ENCODE measurements at regions not wholly inside any gene's neighbourhood (a gene's known extent, or its start where the extent isn't known, plus 50 kb on each side); places are given as distances from the start of the nearest gene placed in this dataset.
"Not testable (repeated sequence)": the region's sequence is repeated elsewhere in the genome, so short reads cannot be mapped to it uniquely, and the experiment has no call there.

DNA sequence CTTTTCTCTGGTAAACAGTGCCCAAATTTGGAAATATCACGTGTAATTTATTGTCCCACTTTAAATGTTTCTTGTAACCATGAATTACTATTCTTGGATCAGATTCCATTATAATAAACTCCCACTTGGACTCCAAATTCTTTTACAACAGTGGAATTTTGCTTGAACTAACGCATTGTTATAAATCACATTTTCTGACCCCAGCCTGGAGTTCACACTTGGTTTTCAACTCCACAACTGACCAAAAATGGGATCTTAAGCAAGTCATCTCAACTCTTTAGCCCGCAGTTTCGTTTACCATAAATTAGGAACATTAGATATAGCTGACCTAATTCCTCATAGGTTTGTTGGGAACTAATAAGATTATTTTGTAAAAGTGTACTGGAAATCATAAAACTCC is 336.8 kb upstream of the NCAM1 start:
- DNase-seq = no peak

DNA sequence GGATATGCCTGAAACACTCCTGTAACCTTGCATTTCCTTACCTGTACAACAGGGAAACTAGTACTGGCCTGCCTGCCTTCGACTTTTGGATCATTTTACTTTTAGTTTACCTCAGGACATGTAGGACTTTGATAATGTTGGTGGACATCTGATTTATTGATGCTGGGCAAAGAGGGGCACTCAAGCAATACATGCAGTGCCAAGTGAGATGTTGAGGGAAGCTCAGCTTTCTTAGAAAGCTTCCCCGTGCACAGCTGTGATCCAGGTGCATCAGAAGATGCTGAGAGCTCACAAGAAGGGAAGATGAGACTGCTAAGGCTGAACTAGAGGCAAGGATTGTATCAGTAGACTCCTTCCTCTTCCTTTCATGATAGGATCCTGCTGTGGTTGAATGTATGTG is 336.2 kb upstream of the NCAM1 start:
- not testable (repeated sequence) for DNase-seq

DNA sequence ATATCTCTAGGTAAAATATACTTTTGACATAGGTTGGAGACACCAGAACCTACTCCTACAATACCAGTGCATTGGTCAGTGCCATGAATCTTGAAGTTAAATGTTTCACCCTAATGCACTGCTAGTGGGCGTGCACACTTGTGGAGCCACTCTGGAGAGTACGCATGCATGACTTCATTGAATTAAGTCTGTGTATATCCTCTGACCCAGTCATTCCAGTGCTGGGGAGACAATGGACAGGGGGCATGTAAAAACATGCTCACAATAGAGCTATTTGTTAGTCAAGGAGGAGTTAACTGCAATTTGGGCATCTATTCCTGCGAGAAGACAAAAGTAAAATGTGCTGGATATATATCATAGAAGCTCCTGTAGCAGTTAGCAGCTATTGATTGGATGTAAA is 335.4 kb upstream of the NCAM1 start:
- DNase-seq = no peak

DNA sequence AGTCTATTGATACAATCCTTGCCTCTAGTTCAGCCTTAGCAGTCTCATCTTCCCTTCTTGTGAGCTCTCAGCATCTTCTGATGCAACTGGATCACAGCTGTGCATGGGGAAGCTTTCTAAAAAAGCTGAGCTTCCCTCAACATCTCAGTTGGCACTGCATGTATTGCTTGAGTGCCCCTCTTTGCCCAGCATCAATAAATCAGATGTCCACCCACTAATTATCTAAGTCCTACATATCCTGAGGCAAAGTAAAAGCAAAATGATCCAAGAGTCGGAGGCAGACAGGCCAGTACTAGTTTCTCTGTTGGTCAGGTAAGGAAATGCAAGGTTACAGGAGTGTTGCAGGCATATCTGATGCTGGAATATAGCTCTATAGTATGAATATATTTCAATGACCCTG is 334.5 kb upstream of the NCAM1 start:
- no peak for DNase-seq

DNA sequence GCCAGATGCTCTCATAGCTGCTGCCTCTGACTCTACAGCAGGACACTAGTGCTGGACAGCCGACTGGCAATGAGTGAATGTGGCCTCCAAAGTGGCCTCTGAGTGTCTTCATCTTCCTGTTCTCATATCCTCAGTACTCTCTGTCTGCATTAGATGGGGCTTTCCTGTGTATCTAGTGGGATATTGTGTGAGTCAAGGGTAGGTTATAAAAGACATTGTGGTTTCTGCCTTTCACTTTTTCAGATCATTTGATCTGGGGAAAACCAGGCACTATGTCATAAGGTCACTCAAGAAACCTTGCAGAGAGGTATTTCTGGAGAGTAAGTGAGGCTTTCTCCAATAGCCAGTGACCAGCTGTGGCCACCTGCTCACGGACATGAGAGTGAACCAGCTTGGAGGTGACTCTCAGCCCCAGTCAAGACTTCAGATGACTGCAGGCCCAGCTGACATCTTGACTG is 333.6 kb upstream of the NCAM1 start:
- no peak for DNase-seq

DNA sequence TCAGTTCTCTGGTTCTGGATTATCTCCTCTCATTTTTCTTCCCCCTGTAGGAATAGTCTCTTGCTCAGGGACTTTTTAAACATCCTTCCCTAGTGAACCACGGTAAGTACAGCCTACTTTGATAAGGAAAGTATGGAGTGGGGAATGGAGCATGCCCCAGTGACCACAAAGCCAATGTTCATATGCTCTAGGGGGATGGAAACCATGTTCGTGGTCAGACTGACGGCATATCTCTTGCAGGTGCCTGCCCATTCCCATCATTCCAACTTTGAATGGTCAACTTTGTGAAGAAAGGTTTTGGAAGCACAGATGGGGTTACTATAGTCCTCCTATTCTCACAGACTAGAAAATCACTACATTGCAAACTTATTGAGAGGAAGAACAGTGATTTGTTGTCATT is 332.5 kb upstream of the NCAM1 start:
- no peak for DNase-seq

DNA sequence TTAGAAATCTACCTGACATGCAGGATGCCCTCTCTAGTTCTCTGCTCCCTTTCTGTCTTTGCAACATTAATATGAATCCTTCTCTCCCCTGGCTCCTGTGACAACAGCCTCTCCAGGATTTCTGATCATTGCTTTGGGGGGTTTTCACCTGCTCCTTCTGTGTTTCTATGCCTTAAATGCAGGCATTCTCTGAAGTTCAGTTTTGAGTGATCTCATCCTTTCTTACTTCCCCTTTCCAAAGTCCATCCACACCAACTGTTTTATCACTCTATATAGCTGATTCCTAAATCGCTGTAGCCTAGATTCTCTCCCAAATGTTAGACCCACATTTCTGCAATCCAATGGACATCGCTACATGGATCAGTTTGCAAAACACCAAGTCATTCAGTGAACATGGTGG is 330.7 kb upstream of the NCAM1 start:
- no peak for DNase-seq

DNA sequence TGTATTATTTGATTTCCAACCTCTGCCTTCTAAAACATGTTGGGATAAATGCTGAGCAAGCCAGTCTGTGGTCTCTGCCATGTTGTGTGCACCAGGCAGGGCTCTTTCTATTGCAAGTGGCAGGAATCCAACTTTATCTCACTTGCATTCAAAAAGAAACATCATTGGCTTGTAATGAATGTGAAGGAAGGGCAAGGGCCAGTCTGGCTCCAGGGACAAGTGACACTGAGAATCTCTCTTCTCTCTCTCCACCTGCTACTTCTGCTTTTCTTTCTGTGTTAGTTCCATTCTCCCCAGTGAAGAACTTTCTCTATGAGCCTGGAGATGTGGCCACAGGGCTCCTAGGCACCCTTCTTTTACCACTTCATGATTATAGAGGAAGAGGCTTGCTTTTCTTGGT is 329.9 kb upstream of the NCAM1 start:
- no peak for DNase-seq

DNA sequence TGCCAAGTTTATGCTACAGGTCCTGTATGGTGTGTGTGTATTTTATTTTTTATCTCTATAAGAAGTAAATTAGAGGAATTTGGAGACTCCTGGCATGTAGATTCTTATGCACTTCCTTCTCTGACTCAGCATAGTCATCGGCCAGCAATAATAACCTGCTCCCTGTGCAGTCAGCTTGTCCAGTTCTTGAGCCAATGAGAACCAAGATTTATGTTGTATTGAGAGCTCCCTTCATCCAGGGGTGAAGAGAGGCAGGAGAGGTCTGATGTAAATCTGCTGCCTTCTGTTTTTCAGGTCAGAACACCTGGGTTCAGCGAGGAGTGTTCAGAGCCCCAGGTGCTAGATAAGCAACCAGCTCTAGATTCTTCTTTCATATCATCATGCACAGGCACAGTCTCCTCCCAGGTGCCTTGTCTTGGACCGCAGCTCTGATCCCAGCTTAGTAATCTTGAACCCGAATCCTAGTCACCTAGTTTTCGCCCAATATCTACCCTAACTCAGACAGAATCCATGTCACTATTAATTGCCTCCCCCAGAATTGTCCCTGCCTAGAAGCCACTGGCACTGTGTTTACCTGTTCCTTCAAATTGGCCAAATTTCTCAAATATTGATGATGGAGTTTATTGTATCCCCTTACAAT is 328.2 kb upstream of the NCAM1 start:
- DNase-seq = no peak

DNA sequence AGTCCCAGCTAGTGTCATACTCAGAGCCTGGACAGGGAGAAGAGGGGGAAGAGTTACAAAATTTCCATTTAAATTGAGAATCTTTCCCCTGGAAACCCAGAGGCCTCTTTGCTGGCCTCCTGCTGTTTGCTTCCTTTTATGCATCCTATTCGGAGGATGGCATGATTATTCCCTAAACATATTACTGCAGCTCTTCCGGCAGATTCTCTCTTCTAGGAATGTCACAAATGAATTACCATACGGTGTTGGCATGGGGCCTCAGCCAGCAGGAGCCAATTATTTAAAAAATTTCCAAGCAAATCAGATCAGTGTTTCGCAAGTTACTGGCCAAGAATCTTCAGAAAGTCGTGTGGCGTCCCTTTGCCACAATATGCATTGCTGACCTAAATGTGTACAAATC is 326.7 kb upstream of the NCAM1 start:
- DNase-seq = no peak

DNA sequence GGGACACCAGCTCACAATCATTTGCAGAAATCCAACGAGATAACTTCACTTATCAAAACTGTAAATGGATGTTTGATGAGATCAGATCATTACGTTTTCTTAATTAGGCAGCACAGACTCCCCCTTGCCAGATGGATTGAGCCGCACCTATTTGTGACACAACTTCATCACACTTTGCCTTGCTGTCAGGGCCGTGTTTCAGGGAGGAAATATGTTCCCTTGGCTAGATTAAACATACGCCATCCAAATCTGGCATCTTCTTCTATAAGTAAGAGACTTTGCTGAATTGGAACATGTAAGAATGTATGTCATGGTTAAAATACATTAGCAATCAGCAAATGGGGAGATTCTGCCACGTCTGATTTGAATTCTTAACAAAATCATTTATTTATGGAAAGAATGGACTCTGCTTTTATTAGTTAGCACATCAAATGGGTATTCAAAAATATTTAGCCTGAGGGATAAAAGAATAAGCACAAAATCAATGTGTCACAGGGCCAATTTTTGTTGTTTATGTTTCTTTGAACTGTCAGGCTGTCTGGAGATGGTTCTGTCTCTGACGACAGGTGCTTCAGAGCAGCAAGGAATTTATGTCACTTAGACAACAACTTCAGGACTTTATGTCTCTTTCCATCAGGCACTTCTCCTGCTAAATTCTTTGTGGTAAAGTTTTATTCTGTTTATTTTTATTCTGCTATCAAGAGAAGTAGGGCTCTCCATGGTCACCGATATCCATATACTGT is 326.1 kb upstream of the NCAM1 start:
- no peak for DNase-seq

DNA sequence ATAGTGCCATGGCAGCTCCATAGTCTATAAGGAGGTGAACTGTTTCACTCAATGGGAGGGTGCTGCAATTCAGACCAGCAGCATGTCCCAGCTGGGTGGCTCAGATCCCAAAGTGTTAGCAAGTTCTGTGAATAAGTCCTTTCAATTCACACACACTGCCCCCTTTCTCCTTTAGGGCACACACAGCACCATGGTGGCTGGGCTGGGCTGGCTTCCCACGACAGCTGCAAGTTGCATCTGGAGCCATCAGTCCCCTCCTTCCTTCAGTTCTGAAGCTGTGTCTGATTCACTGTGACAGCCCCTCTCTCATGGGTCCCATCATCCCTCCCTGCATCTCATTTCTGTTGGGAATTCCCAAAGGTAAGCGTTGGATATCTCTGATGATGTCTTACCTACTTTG is 324.1 kb upstream of the NCAM1 start:
- DNase-seq = no peak

DNA sequence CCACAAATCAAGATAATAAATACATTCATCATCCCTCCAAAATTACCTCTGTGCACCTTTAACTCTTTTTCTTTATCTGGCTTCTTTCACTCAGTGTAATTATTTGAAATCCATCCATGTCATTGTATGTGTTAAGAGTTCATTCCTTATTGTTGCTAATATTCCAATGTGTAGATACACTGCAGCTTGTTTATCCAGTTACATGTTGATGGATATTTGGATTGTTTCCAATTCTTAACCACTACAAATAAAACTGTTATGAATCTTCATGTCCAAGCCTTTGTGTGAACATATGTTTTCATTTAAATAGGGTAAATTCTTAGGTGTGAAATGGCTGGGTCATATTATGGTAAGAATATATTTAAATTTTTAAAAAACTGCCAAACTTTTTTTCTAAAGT is 323.3 kb upstream of the NCAM1 start:
- DNase-seq = no peak

DNA sequence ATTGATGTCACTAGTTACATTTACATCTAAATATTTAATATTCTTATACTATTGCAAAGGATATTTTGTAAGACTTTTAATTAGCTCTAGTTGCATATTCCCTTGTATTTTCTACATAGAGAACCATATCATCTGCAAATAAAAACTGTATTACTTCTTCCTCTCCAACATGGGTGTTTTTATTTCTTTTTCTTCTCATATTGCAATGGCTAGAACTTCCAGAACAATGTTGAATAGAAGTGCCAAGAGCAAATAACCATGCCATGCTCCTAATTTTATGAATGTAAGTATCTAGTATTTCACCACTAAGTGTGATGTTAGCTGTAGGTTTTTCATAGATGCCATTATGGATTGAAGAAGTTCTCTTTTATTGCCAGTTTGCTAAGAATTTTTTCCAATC is 321.8 kb upstream of the NCAM1 start:
- DNase-seq = no peak

DNA sequence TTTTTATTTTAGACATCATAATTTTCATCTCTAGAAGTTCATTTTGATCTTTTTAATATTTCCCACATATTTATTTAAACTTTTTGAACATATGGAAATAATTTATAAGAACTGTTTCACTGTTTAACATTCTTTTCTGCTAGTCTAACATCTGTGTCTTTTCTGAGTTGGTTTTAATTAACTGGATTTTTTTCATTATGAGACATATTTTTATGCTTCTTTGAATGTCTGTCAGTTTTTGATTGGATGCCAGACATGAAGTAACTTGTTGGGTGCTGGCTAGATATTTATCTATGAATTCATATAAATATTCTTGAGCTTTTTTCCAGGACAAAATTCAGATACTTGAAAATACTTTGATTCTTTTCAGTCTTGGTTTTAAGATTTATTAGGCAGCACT is 317.8 kb upstream of the NCAM1 start:
- no peak for DNase-seq

DNA sequence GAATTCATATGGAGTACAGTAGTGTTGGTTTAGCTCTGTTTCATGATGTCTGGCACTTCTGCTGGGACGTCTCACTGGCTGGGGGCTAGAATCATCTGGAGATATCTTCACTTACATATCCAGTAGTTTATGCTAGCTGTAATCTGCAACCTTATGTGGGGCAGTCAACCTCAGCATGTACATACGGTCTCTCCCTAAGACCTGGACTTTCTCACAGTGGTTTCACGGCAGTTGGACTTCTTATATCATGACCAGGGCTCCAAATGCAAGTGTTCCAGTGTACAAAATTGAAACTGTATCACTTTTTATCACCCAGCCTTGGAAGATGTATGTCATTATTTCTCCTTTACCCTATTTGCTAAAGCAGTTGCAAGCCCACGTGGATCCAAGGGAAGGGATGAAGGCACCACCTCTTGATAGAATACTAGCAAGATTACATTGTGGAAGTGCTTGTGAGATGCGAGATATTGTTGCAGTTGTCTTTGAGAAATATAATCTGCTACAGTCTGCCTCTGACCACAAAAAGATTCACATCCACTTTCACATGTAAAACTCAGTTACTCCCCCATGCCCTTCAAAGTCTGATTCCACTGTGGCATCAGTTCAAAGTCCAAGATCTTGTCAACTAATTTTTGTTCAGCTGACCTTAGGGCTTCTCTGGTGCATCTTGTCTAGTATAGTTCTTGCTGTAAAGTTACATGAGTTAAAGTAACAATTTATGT is 316.6 kb upstream of the NCAM1 start:
- DNase-seq = no peak

DNA sequence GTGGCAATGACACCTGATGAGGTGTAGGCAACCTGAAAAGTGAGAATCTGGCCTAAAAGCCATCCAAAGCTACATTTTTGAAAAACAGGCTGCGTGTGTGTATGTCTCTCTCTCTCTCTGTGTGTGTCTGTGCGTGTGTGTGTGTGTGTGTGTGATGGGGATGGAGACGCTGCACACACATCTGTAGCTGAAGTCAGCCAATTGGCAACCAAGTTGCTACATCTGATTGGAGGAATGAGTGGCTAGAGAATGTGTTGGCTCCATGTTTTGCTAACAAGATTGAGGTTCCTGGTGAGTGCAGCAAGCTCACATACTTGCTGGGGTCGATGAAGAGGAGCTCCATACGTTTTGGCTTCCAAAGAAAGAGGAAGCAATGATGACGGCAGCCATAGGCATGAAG is 311.4 kb upstream of the NCAM1 start:
- DNase-seq = no peak

DNA sequence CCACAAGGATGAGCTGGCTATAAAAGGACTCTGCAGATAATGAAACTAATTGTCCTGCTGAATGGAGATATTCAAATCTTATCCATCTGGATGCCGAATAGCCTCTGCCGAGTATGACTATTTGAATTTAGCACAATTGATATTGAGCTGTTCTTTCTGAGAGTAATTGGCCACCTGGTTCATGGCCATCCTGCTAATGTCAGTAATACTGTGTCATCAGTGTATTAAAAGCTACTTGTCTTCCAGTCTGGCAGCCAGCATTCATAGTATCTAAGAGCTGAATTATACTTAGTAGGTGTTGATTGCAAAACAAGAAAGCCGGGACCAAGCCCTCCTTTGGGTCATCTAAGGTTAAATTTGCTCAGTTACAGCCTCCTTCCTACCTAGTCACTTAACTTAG is 310.7 kb upstream of the NCAM1 start:
- no peak for DNase-seq

DNA sequence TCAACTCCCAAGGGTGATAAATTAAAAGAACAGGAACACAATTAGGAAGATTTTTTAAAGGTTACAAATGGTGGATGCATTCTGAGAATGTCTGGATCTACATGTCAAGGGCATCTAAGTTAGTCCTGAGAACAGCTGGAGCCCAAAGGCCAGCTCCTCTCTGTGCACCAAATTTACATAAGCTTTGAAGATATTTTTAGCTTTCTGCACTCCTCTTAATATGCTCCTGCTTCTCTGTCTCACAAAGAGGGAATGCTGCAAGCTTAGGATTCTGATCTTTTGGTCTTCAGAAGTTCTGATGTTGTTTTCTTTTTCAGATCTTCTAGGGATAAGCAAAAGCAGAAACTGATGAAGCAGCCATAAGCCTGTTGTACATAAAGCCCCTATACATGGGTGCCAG is 309.8 kb upstream of the NCAM1 start:
- DNase-seq = no peak

DNA sequence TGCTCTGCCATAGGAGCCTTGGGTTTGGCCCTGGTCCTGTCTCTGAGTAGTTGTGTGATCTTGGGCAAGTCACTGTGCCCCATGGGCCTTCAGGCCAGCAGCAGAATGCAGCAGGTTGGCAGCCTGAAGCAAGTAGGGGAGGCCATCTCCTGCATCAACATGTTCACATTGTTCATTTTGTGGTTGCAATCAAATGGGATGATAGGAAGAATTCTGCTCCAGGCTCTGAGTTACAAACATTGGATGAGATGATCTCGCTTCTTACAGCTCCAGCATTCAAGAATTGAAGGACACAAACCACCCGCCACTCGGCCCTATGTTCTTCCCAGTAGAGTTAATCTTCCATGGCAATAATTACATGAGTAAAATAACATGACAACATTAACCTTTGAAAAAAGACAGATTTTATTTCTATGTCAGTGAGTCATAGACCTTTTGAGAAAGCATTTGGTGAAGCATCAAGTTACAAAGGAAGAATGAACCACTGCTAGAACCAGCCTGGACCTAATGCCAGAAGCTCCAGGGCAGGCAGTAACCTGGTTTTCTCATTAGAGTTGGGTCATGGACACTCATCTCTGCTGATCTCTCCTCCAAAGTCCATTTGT is 308.3 kb upstream of the NCAM1 start:
- no peak for DNase-seq

DNA sequence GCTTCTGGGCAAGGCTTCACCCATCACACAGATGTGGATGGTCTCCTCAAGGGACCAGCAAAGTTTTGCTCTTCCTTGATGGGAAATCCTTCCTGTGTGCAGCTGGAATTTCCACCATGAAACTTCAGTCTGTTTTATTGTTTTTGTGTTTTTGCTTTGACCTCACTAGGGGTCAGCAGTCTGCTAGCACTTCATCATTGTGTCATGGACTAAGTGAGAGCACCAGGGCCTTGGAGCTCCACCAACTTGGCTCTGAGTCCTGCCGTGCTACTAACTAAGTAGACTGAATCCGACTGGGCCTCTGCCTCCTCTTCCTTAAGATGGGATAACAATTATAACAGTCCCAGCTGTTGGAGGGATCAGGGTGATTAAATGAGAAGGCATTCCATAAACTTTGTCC is 305.8 kb upstream of the NCAM1 start:
- DNase-seq = no peak

DNA sequence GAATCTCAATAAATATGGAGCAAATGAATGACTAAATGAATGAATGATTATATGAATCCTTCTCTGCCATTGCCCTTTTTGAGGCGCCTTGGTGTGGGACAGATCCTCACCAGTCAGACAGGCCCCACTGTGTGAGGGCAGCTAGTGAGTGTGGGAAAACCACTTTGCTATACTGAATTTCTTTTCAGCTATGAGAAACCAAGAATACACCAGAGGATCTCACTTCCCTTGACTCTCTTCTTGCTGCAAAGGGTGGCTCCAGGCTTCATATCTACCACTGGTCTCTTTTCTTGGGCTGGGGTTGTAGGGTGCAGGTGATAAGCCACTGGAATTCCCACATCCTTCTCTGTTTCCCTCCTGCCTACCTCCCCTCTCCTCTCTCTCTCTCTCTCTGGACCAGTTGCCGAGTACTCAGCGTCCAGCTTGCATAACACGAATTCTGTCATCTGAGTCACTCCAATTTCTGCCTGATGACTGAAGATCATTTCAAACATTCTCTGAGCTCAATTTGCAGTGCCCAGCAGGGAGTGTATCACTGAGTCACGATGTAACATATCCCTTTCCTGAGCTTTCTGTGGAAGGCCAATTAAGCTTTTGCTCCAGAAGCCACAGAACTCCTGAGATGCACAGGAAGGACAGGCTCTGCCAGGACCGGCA is 304.3 kb upstream of the NCAM1 start:
- no peak for DNase-seq

DNA sequence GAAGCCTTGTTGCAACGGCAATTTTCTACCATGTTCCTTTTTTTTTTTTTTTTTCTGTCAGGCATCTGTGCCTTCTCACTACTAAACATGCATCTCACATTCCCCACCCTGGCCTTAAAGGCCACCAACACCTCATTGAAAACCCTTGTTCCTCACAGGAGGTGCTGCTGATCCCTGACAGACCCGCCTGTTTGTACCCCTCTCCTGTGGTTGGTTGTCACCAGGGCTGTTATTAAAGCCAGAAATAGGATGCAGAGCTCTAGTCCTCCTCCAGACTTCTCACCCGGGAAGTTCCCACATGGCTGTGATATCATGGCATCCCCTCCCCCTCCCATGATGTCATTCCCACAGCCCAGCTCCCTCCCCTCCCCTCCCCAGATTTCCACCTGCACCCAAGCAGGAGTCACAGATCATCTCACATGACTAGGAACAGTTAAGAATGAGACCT is 302.8 kb upstream of the NCAM1 start:
- DNase-seq = no peak
